Cardiac fibroblast (primary cell): ENCODE measurements at regions not wholly inside any gene's neighbourhood (a gene's known extent, or its start where the extent isn't known, plus 50 kb on each side); places are given as distances from the start of the nearest gene placed in this dataset.

Experiments used
- DNase-seq, 2 donors: peaks; one replicate each; pipeline versions ENCODE4 v3.0.0 to v3.0.0-alpha.2; 2010; ENCODE audit warnings: low read depth in 2 of 2
- H3K4me3 ChIP-seq, 2 donors: replicated peaks in 1 of 2; 1 replicate in 1 of 2; 2 replicates in 1 of 2; pipeline ENCODE4 v1.5.1; 2011; ENCODE audit warnings: low read depth in 2 of 2, low read length in 2 of 2, mild to moderate bottlenecking in 2 of 2, moderate library complexity in 1 of 2
- CTCF ChIP-seq: IDR thresholded peaks from one replicate; pipeline ENCODE4 v1.5.1; 2011; ENCODE audit warnings: low read depth, mild to moderate bottlenecking, low read length, inconsistent platforms

- peak in 1 of 2 donors; percentile 18 for DNase-seq
- no peak for TF ChIP-seq CTCF
- H3K4me3 ChIP-seq = no peak overlapping the region
These were observed 139.3 kb upstream of the PMEPA1 start for GRCh38 chr20:57849121-57849520.

DNA sequence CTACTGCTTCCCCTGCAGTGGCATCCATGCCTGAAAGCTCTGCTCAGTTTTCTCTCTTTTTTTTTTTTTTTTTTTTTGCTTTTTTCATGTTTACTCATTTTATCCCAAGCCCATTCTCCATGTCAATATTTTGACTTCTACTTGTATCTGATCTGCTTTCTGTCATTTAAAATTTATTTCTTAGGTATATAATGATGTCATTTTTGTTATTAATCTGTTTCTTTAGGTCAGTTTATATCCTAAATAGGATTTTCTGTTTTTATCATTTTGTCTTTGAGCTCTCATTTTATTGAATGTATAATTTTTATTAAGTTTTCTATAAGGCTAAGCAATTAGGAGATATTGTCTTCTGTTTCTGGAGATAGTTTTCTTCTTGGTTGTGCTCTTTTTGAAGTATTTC is 138.5 kb upstream of the PMEPA1 start:
- no peak overlapping the region for H3K4me3 ChIP-seq
- no peak for DNase-seq
- no peak for TF ChIP-seq CTCF

DNA sequence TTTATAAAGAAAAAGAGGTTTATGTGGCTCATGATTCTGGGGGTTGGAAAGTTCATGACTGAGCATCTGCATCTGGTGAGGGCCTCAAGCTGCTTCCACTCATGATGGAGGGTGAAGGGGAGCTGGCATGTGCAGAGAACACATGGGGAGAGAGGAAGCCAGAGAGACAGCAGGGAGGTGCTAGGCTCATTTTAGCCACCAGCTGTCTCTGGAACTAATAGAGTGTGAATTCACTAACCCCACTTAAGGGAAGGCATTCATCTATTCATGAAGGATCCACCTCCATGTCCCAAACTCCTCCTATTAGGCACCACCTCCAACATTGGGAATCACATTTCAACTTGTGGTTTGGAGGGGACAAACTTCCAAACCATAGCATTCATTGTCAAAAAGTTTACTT is 137.3 kb upstream of the PMEPA1 start:
- TF ChIP-seq CTCF = no peak
- H3K4me3 ChIP-seq = no peak overlapping the region
- DNase-seq = no peak

DNA sequence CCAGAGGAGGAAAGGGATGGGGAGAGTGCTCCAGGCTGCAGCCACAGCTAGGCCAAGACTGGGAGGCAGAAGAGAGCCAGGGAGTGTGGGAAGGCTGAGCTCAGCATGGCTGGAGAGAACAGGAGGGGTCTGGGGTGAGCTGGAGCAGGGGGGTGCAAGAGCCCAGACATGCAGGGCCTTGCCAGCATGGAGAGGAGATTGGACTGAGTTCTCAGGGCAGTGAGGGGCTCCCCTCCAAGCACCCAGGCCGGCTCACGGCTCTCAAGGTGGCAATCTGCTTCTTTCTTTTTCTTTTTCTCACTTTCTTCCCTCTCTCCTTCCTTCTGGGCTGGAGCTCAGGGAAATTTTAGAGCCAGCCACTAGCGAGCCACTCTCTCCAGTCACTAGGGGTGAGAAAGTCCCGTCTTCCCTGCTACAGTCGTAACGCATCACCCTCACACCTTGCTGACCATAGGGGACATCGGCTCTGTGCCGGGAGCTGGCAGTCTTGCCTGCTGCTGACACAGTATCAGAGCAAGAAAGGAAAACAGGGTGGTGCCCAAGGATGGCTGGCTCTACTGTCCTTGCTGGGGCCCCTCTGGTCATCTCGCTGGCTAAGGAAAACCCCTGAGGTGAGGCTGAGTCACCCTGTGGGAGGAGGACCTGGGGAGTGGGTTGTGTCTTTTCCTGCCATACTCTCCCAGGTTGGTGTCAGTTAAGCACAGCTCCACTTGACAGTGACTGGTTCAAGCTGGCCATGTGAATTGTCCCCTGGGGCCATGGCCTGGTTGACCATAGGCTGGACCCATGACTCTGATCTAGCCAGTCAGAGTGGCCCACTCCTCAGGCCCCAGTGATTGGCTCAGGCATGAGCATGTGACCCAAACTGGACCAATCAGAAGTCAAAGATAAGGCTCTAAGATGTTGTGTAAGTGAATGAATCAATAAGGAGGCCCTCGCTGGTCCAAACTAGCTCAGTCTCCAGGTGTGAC is 135.1 kb upstream of the PMEPA1 start:
- DNase-seq = no peak
- TF ChIP-seq CTCF = no peak
- no peak overlapping the region for H3K4me3 ChIP-seq

GRCh38 chr20:57843941-57844625 is 134.3 kb upstream of the PMEPA1 start:
- DNase-seq = no peak
- no peak for TF ChIP-seq CTCF
- H3K4me3 ChIP-seq = no peak overlapping the region

DNA sequence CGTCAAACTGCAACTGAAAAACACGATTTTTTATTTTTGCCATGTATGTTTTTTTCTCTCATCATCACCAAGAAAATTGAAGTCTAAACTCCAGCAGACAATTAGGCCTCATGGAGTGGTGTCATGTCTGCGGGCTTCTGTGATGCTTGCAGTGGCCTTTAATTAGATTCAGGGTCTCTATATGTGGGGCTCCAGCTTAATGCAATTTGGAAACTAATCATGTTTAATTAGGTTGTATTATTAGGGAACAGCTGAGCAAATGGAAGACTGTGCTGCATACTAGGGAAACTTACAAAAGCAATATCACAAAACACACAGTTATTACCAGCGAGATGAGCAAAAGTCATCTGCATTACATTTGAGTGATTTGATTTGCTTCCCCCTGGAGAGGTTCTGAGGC is 132.9 kb upstream of the PMEPA1 start:
- no peak for TF ChIP-seq CTCF

More for the DNA sequence above, 132.9 kb upstream of the PMEPA1 start:
- DNase-seq = no peak
- H3K4me3 ChIP-seq = no peak overlapping the region
